Motor neuron (in vitro differentiated cells): ENCODE measurements at regions not wholly inside any gene's neighbourhood (a gene's known extent, or its start where the extent isn't known, plus 50 kb on each side); places are given as distances from the start of the nearest gene placed in this dataset.

Experiments
- ATAC-seq, 8 experiments: fragments of 200-7000 bp; cut with Tn5 transposase; replicated peaks in 6 of 8; 2 replicates each; pipeline ENCODE4 v1.8.0; 2021; ENCODE audit warnings: mild to moderate bottlenecking in 8 of 8, moderate library complexity in 8 of 8
- H3K27ac ChIP-seq, 2 donors: fragments of 250-450 bp; sonication (Bioruptor Pico); 2 replicates each; pipeline ENCODE4 v1.9.0; 2021; ENCODE audit warnings: antibody characterized with exemption in 2 of 2, mild to moderate bottlenecking in 2 of 2, moderate library complexity in 1 of 2
- H3K4me1 ChIP-seq, 2 donors: fragments of 250-450 bp; sonication (Bioruptor Pico); replicated peaks in 1 of 2; 2 replicates each; pipeline ENCODE4 v1.6.1; 2021; ENCODE audit warnings: antibody characterized with exemption in 2 of 2, mild to moderate bottlenecking in 2 of 2, moderate library complexity in 1 of 2
- H3K4me3 ChIP-seq, 5 donors: fragments of 250-450 bp; sonication (Bioruptor Pico); 2 replicates each; pipeline ENCODE4 v1.9.0; 2021; ENCODE audit warnings: antibody characterized with exemption in 5 of 5, mild to moderate bottlenecking in 5 of 5, moderate library complexity in 4 of 5
- WGBS, 10 experiments: fragments of 450-650 bp; shearing (Covaris generic); methylation state at CpG; one replicate each; pipeline ENCODE4 v1.0.0; 2022; 5-methylcytosine and 5-hydroxymethylcytosine counted together
- in situ Hi-C, 9 experiments: fragments of 400-800 bp; cut with MboI; loops; one replicate each; pipeline ENCODE4 v1.15.0; 2021; ENCODE audit warnings: low sequenced_read_pairs in 9 of 9, low pct_unique_long_range_greater_than_20kb in 2 of 9; ENCODE audit not compliant: unreplicated experiment in 9 of 9

DNA sequence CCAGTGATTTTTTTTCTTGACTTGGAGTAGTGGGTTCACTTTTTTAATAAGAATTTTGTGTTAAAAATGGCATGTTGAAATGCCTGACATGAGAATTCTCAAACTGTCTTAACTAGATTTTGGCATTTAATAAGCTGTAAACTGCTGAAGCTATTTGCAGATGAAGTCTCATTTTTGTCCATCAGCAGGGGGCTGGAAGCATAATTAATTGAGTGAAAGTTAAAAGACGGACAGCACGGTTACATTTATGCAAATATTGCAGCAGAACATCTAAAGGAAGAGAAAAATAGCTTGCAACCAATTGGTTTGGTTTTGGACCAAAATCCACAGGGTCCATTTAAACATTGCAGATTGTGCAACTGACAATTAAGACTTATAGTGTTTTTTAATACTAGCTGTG lies 837.3 kb upstream of the KLHL1 start:
- Histone ChIP-seq H3K27ac (no peak overlapping the region), H3K4me1 (peaks cover 0 to 10% of the 10 kb centered on the region in 2 donors), H3K4me3 (no peak overlapping the region)
- ATAC-seq = no peak
- 0 to 80% (median 68%) methylated on average over 2 of the region's 2 CpGs; no CpG with 5 or more reads in 3 of the 10 experiments for WGBS, 10 experiments
- in situ Hi-C loops = no loop called here

DNA sequence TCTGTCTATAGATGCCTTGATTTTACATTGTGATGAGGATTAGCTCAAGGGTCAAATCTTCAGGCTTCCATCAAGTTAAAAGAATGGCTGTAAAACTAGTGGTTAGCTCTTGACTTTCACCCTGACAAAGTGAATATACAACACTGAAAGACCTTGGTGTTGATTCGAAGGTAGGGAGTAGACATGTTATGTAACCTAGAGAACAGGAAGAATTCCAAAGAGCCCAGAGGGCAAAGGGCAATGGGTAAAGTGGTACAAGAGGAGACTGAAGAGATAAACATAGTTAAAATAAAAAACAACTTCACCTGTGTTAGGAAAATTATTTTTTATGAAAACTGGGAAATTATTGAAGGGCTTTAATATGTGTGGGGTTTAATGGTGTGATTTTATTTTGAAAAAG lies 833.2 kb upstream of the KLHL1 start:
- Histone ChIP-seq H3K27ac (no peak overlapping the region), H3K4me3 (no peak overlapping the region), H3K4me1 (peaks cover 0 to 10% of the 10 kb centered on the region in 2 donors)
- WGBS, 10 experiments = 0 to 100% (median 41%) methylated on average over 1 of the region's 1 CpG; no CpG with 5 or more reads in 2 of the 10 experiments
- in situ Hi-C loops = no loop called here
- no peak for ATAC-seq

DNA sequence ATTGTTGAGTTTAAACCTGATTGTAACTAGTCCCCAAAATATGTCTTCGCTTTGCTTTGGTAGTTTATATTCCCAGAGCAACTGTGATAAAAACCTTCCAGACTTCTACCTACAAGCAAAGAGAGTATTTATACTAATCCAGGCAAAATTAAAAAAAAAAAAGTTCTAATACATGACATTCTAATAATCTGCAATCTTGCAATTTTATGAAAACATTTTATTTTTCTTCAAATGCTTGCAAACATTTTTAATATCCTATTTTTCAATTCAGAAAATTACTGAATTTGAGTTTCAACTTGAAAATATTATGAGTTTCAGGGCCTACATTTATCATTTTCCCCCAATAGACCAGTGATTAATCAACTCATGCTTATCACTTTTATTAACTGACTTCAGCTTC lies 830.2 kb upstream of the KLHL1 start:
- 0 to 100% (median 80%) methylated on average over 1 of the region's 1 CpG; no CpG with 5 or more reads in 1 of the 10 experiments for WGBS, 10 experiments
- ATAC-seq = no peak
- Histone ChIP-seq H3K4me1 (no peaks in the 10 kb centered on the region), H3K27ac (no peak overlapping the region), H3K4me3 (no peak overlapping the region)
- in situ Hi-C loops = no loop called here

DNA sequence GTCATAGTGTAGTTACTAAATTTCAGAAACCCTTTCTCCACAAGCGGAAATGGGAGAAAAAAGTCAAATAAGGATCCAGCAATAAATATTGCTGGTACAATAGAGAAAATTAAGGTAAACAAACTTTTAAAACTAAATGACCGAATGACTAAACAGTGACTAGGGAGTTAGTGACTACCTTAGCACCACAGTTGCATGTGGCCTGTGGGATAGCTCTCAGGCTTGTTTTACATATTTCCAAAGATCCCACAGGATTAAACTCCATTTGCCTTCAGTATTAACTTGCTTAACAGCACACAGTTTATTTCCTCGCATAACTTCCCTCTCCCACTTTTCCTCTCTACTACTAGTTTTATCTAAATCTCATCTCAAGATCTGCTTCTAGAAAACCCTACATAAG lies 824.3 kb upstream of the KLHL1 start:
- WGBS, 10 experiments = 0 to 100% (median 87%) methylated on average over 1 to 3 of the region's 3 CpGs
- no peak for ATAC-seq
- Histone ChIP-seq H3K27ac (no peak overlapping the region), H3K4me3 (no peak overlapping the region), H3K4me1 (no peaks in the 10 kb centered on the region)
- in situ Hi-C loops = no loop called here

DNA sequence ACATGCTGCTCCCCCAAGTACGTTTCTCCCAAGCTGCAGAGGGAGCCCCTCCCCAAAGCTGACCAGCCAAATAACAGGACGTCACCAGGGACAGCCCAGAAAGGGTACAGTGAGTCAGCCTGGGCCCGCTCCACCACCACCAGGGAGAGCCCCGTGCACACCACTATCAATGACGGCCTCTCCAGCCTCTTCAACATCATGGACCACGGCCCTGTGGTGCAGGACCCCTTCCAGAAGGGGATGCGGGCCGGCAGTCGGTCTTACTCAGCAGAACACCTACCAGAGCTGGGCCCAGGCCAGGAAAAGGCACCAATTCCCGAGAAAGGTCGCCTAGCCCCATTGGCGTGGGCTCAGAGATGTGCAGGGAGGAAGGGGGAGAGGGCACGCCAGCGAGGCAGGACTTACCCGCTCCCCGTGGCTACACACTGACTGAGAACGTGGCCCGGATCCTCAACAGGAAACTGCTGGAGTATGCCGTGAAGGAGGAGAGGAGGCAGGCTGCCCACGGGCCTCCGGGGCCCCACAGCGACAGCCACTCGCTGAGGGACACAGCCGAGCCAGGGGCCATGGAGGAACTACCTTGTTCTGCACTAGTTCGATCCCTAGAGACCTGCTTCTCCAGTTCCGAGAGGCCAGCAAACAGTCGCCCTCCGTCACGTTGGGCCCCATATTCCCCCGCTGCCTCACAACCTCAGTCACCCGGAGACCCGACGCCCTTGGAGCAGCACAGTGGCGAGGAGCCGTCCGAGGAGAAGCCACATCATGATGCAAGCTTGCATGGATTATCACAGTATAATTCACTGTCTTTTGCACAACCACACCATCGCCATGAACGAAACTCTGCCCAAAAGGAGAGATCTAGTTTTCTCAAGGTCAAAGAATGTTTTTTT lies 815.9 kb upstream of the KLHL1 start:
- H3K27ac ChIP-seq = no peak overlapping the region
- H3K4me3 ChIP-seq = no peak overlapping the region
- 24 to 100% (median 85%) methylated on average over 2 to 10 of the region's 38 CpGs; no CpG with 5 or more reads in 2 of the 10 experiments for WGBS, 10 experiments
- ATAC-seq = no peak
- H3K4me1 ChIP-seq = peaks cover 0 to 2% of the 10 kb centered on the region in 2 donors
- in situ Hi-C loops = loop anchor here in 1 of 9 experiments (25.0 kb wide), 1 partner anchor 88 kb away; no protein-coding TSS in a partner anchor

DNA sequence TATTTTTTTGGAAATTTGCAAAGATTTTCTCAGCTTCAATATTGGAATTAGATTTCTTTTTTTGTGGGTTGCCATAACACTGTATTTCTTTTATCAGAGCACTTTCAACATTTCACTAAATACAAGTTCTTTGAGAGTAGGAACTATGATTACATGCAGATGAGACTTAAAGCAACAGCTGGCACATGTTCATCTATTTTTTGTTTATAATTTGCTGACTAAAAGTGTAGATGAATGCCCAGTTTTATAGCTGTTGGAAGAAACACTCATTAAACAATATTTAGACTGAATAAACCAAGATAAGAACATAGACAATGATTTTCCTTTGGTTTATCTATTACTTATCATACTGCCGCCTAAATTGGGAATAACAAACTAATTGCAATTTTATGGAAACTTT lies 803.0 kb upstream of the KLHL1 start:
- no peak overlapping the region for H3K27ac ChIP-seq
- in situ Hi-C loops = loop anchor here in 1 of 9 experiments (25.0 kb wide), 1 partner anchor 101 kb away; no protein-coding TSS in a partner anchor
- WGBS, 10 experiments = 0 to 100% (median 96%) methylated on average over 1 of the region's 1 CpG
- no peaks in the 10 kb centered on the region for H3K4me1 ChIP-seq
- H3K4me3 ChIP-seq = no peak overlapping the region
- ATAC-seq = no peak

DNA sequence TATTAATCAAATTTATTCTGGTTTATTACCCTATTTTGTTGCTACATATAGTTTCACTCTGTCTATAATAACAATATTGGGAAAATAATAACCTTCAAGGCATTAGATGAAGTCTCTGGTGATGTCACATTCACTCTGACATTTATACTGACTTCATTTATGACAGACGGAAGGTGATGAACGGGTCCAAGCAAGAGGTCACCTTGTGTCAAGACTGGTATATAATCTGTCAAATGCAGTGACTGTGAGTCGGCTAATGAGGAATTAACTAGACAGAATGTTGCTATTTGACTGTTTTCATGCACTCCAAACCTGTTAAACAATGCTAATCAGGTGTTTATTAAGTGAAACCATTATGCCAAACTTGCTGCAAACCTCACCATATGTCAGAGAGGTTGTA lies 800.5 kb upstream of the KLHL1 start:
- peak in 3 of 8 experiments; percentile 63 to 77 (median 70) for ATAC-seq
- Histone ChIP-seq H3K4me3 (no peak overlapping the region), H3K4me1 (peaks cover 0 to 5% of the 10 kb centered on the region in 2 donors), H3K27ac (no peak overlapping the region)
- in situ Hi-C loops = loop anchor here in 1 of 9 experiments (25.0 kb wide), 1 partner anchor 104 kb away; no protein-coding TSS in a partner anchor
- 8 to 93% (median 67%) methylated on average over 1 to 3 of the region's 3 CpGs; no CpG with 5 or more reads in 1 of the 10 experiments for WGBS, 10 experiments

DNA sequence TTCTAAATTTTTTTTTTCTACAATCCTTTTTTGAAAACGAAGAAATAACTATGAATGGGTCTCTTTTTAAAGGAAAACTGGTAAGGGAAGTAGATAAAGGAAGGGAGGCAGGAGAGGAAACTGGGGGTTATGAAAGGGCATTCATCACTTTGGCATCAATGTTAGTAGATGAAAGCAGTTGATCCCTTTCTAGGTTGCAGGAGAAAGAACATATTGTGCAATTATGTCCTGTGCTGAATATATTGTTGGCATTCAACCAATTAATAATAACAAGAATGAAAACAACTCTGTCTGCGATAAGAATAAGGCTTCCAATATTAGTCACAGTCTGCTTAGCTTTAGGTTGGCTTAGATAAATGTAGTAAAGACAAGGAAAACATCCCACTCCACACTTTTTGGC lies 796.8 kb upstream of the KLHL1 start:
- peaks cover 0 to 5% of the 10 kb centered on the region in 2 donors for H3K4me1 ChIP-seq
- in situ Hi-C loops = loop anchor here in 1 of 9 experiments (25.0 kb wide), 1 partner anchor 107 kb away; no protein-coding TSS in a partner anchor
- H3K4me3 ChIP-seq = no peak overlapping the region
- H3K27ac ChIP-seq = no peak overlapping the region
- ATAC-seq = peak in 1 of 8 experiments; percentile 29
- WGBS, 10 experiments = 0 to 57% (median 34%) methylated on average over 1 to 2 of the region's 2 CpGs

DNA sequence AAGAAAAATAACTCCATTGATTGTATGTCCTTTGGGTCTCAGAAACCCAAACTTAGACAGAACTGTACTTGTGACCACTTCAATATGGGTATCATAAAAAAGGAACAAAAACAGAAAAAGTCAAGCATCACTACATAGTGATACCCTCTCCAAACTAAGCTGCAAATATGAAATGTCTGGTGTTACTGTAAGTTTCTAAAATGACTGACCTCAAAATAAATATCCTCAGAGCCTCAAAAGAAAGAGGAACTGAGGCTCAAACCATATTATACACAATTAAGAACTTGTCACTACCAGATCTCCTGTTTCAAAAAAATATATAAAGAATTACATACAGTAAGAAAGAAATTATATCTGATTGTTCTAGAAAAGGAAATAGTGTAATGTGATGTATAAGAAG lies 787.9 kb upstream of the KLHL1 start:
- no peak for ATAC-seq
- H3K4me1 ChIP-seq = no peaks in the 10 kb centered on the region
- H3K4me3 ChIP-seq = no peak overlapping the region
- H3K27ac ChIP-seq = no peak overlapping the region
- in situ Hi-C loops = no loop called here

DNA sequence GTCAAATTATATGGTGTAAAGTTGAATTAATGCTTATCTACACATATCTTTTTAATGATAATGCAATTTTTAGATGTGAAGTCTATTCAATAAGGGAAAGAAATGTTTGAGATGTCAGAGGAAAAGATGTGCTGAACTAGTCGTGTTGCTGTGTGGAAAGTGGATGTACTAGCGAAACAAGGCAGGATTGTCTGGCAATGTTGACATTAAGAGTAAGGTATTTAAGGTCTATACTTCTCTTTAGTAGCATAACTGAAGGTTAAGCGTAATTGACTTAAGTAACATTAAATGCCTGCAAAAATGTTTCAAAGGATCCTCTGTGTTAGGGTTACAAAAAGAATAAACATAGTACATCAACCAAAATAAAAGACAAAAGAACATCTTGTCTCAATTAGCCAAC lies 787.3 kb upstream of the KLHL1 start:
- in situ Hi-C loops = no loop called here
- Histone ChIP-seq H3K4me1 (no peaks in the 10 kb centered on the region), H3K27ac (no peak overlapping the region), H3K4me3 (no peak overlapping the region)
- WGBS, 10 experiments = 0 to 100% (median 82%) methylated on average over 2 to 3 of the region's 3 CpGs
- ATAC-seq = no peak

DNA sequence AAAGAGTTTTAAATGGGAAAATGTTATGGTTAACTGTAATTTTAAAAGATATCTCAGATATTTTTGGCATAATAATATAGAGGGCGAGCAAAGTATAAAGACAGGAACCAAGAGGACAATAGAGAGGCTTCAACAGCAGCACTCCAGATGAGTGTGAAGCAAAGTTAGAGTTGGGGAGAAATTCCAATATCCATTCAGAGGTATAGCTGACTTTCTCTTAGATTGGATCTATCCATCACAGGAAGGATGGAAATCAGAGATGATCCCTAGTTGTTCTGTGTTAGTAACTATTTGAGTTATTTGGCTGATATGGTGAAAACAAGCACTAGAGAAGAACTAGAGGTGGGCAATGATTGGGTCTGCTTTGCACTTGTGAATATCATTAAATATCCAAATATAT lies 786.0 kb upstream of the KLHL1 start:
- no peak overlapping the region for H3K27ac ChIP-seq
- in situ Hi-C loops = no loop called here
- H3K4me3 ChIP-seq = no peak overlapping the region
- no peak for ATAC-seq
- no peaks in the 10 kb centered on the region for H3K4me1 ChIP-seq
- 0 to 100% (median 48%) methylated on average over 1 of the region's 1 CpG; no CpG with 5 or more reads in 4 of the 10 experiments for WGBS, 10 experiments

DNA sequence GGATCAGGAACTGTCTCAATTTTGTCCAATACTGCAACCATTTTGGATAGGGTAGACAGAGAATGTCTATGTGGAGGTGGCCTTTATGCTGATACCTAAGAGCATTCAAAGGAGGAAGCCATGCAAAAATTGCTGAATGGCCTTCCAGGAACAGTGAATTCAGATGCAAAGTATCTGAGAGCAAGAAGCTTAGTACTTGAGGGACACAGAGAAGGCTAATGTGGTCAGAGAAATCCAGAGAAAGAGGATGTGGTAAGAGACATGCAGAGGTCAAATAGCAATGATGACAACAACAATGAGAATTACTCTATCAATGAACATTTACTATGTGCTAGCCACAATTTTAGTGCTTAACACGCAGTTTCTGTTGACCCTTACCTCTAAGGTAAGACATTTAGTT lies 785.6 kb upstream of the KLHL1 start:
- 0 to 67% (median 38%) methylated on average over 1 of the region's 1 CpG; no CpG with 5 or more reads in 5 of the 10 experiments for WGBS, 10 experiments
- no peak overlapping the region for H3K4me3 ChIP-seq
- no peak for ATAC-seq
- in situ Hi-C loops = no loop called here
- no peaks in the 10 kb centered on the region for H3K4me1 ChIP-seq
- H3K27ac ChIP-seq = no peak overlapping the region

DNA sequence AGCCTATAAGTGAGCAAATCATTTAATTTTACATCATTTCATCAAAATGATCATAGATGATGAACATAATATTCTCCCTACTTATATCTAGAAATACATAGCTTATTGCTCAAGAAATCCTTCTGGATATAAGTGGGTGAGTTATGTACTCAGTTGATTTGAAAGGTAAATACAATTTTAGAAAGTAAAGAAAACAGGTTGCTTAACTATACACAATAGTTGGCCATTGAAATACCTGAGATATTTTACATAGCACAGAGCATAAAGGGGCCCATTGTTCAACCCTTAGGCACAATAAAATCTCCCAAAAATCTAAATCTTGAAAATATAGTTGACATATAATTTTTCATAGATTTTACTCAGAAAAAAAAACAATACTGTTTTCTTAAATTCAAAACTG lies 782.0 kb upstream of the KLHL1 start:
- no peak overlapping the region for H3K27ac ChIP-seq
- H3K4me1 ChIP-seq = no peaks in the 10 kb centered on the region
- ATAC-seq = no peak
- in situ Hi-C loops = no loop called here
- H3K4me3 ChIP-seq = no peak overlapping the region

DNA sequence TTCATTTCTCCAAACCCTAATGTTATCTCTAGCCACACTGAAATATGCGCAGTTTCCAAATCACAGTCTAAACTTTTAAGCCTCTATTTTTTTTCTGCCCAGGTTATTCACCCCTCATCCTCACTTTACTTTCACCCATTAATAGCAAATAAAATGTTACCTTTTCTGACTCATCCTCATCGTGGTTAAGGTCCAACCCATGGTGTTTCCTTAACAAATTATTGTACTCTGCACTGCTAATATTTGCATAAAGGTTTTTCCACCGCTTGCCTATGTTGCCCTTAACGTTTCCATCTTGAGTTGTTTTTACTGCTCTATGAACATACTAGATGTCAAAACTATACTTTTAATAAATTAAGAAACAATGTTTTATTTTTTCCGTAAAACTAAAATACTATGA lies 780.9 kb upstream of the KLHL1 start:
- in situ Hi-C loops = no loop called here
- WGBS, 10 experiments = 0 to 97% (median 82%) methylated on average over 5 of the region's 5 CpGs
- Histone ChIP-seq H3K4me1 (no peaks in the 10 kb centered on the region), H3K4me3 (no peak overlapping the region), H3K27ac (no peak overlapping the region)
- no peak for ATAC-seq
